A549 (cell line): ENCODE measurements at regions not wholly inside any gene's neighbourhood (a gene's known extent, or its start where the extent isn't known, plus 50 kb on each side); places are given as distances from the start of the nearest gene placed in this dataset.
"Not testable (repeated sequence)": the region's sequence is repeated elsewhere in the genome, so short reads cannot be mapped to it uniquely, and the experiment has no call there.

ENCODE experiments used
- ATAC-seq, 2 experiments: fragments of 200-7000 bp in 1 of 2; fragments of >200 bp in 1 of 2; cut with Nextera tagmentation in 1 of 2; cut with Tn5 transposase in 1 of 2; 3 replicates each; pipeline versions ENCODE4 v1.8.0 to v1.9.1; 2018 to 2020; ENCODE audit warnings: mild to moderate bottlenecking in 1 of 2, moderate library complexity in 1 of 2
- CTCF ChIA-PET: fragments of 300-600 bp; sonication (Branson Sonifier 250); formaldehyde crosslinking; extraction: SDS; loops from one replicate; lab custom pipeline; 2021; ENCODE audit warnings: antibody characterized with exemption, inconsistent platforms; lab: Yijun Ruan, JAX
- POLR2A ChIA-PET: fragments of 350-600 bp; formaldehyde crosslinking; extraction: SDS; loops from one replicate; lab custom pipeline; 2021; ENCODE audit warnings: antibody characterized with exemption, inconsistent platforms; lab: Yijun Ruan, JAX
- DNase-seq, 2 experiments: peaks; one replicate each; pipeline versions ENCODE4 v3.0.0 to v3.0.0-alpha.2; 2011 to 2016; ENCODE audit warnings: low read depth in 1 of 2, low spot score in 1 of 2
- FAIRE-seq: peaks from 2 replicates; lab custom pipeline; 2011; peaks lifted over from hg19 to GRCh38; lab: Jason Lieb, UNC
- H3K27ac ChIP-seq, 2 experiments: fragments of >200 bp; sonication (Bioruptor Twin); formaldehyde crosslinking; 3 replicates each; pipeline ENCODE4 v1.5.1; 2016 to 2017
- H3K4me1 ChIP-seq: fragments of >200 bp; sonication (Bioruptor Twin); formaldehyde crosslinking; 3 replicates; pipeline ENCODE4 v1.6.1; 2016
- H3K4me2 ChIP-seq: fragments of >200 bp; sonication (Bioruptor Twin); formaldehyde crosslinking; 3 replicates; pipeline ENCODE4 v1.6.1; 2016
- H3K4me3 ChIP-seq: fragments of >200 bp; sonication (Bioruptor Twin); formaldehyde crosslinking; 3 replicates; pipeline ENCODE4 v1.5.1; 2016
- H3K9me3 ChIP-seq: fragments of >200 bp; sonication (Bioruptor Twin); formaldehyde crosslinking; 3 replicates; pipeline ENCODE4 v1.6.1; 2016
- BHLHE40 ChIP-seq: IDR thresholded peaks from 2 replicates; pipeline ENCODE4 v1.6.1; 2012; ENCODE audit warnings: low read depth, low read length, inconsistent platforms
- CBX8 ChIP-seq: fragments of 200-600 bp; sonication (generic); IDR thresholded peaks from 2 replicates; pipeline ENCODE4 v1.6.1; 2016
- CEBPB ChIP-seq, 2 experiments: fragments of >200 bp in 1 of 2; sonication (Bioruptor Twin) in 1 of 2; formaldehyde crosslinking in 1 of 2; IDR thresholded peaks; 2 replicates each; pipeline ENCODE4 v1.6.1; 2012 to 2016
- CHD4 ChIP-seq: fragments of 200-600 bp; sonication (generic); IDR thresholded peaks from 2 replicates; pipeline ENCODE4 v1.6.1; 2016; ENCODE audit warnings: antibody characterized with exemption, mild to moderate bottlenecking, borderline replicate concordance
- EHMT2 ChIP-seq: fragments of 200-600 bp; sonication (generic); IDR thresholded peaks from 2 replicates; pipeline ENCODE4 v1.6.1; 2016; ENCODE audit warnings: antibody characterized with exemption, low read depth, mild to moderate bottlenecking, moderate library complexity
- EP300 ChIP-seq, 2 experiments: fragments of >200 bp; sonication (Bioruptor Twin); formaldehyde crosslinking; IDR thresholded peaks; 2 replicates in 1 of 2; 3 replicates in 1 of 2; pipeline ENCODE4 v1.6.1; 2016 to 2017
- ESRRA ChIP-seq: fragments of 150-350 bp; IDR thresholded peaks from 2 replicates; pipeline ENCODE4 v1.6.1; 2014; ENCODE audit warnings: mild to moderate bottlenecking, low read length, borderline replicate concordance
- FOSB ChIP-seq: fragments of 250-450 bp; sonication (Bioruptor Pico); IDR thresholded peaks from 2 replicates; pipeline ENCODE4 v1.5.0; 2020; ENCODE audit warnings: mild to moderate bottlenecking, moderate library complexity
- FOSL2 ChIP-seq, 2 experiments: fragments of 450-650 bp in 1 of 2; fragments of >200 bp in 1 of 2; sonication (Bioruptor Twin) in 1 of 2; formaldehyde crosslinking; IDR thresholded peaks; 2 replicates each; pipeline versions ENCODE4 v1.5.0 to v1.6.1; 2016 to 2020; ENCODE audit warnings: mild to moderate bottlenecking in 1 of 2, moderate library complexity in 1 of 2
- FOXS1 ChIP-seq: fragments of 250-450 bp; sonication (Bioruptor Pico); IDR thresholded peaks from 2 replicates; pipeline ENCODE4 v1.5.0; 2020; ENCODE audit warnings: mild to moderate bottlenecking, moderate library complexity
- HDAC2 ChIP-seq: fragments of 200-600 bp; sonication (generic); IDR thresholded peaks from 2 replicates; pipeline ENCODE4 v1.6.1; 2016
- HOXB13 ChIP-seq: fragments of 250-450 bp; sonication (Bioruptor Pico); IDR thresholded peaks from 2 replicates; pipeline ENCODE4 v1.5.0; 2020; ENCODE audit warnings: low read depth, mild to moderate bottlenecking, moderate library complexity
- HOXB5 ChIP-seq: fragments of 250-450 bp; sonication (Bioruptor Pico); IDR thresholded peaks from 2 replicates; pipeline ENCODE4 v1.5.0; 2020; ENCODE audit warnings: mild to moderate bottlenecking, moderate library complexity
- KDM1A ChIP-seq: fragments of 200-600 bp; sonication (generic); IDR thresholded peaks from 2 replicates; pipeline ENCODE4 v1.6.1; 2016; ENCODE audit warnings: low read depth, mild to moderate bottlenecking
- KDM5A ChIP-seq: fragments of 200-600 bp; sonication (generic); IDR thresholded peaks from 2 replicates; pipeline ENCODE4 v1.6.1; 2016; ENCODE audit warnings: antibody characterized with exemption, mild to moderate bottlenecking
- MYC ChIP-seq: IDR thresholded peaks from 2 replicates; pipeline ENCODE4 v1.6.1; 2012; ENCODE audit warnings: mild to moderate bottlenecking, inconsistent platforms, low read length, improper control_type of control experiment, borderline replicate concordance
- NR3C1 ChIP-seq: fragments of >200 bp; sonication (Bioruptor Twin); formaldehyde crosslinking; IDR thresholded peaks from 3 replicates; pipeline ENCODE4 v1.6.1; 2017
- POLR2A ChIP-seq: IDR thresholded peaks from 2 replicates; pipeline ENCODE4 v1.6.1; 2012; ENCODE audit warnings: mild to moderate bottlenecking, low read length
- POLR2AphosphoS2 ChIP-seq: conservative IDR thresholded peaks from 2 replicates; pipeline ENCODE4 v1.6.1; 2012; ENCODE audit warnings: low read length, improper control_type of control experiment, inconsistent platforms
- RFX5 ChIP-seq: fragments of 450-650 bp; IDR thresholded peaks from 2 replicates; pipeline ENCODE4 v1.7.1; 2014; ENCODE audit warnings: antibody characterized with exemption, mild to moderate bottlenecking, moderate library complexity
- SREBF2 ChIP-seq: fragments of 450-650 bp; IDR thresholded peaks from 2 replicates; pipeline ENCODE4 v1.6.1; 2014; ENCODE audit warnings: mild to moderate bottlenecking, moderate library complexity
- ZNF302 ChIP-seq: fragments of 250-450 bp; sonication (Bioruptor Pico); IDR thresholded peaks from 2 replicates; pipeline ENCODE4 v1.9.0; 2021; ENCODE audit warnings: inconsistent platforms, mild to moderate bottlenecking, moderate library complexity
- ZSCAN20 ChIP-seq: fragments of 250-450 bp; sonication (Bioruptor Pico); IDR thresholded peaks from 2 replicates; pipeline ENCODE4 v1.8.0; 2022; ENCODE audit warnings: mild to moderate bottlenecking, moderate library complexity
- WGBS: methylation state at CpG from one replicate; pipeline ENCODE4 v1.1.6; 2017; ENCODE audit errors: missing lambda C conversion rate; 5-methylcytosine and 5-hydroxymethylcytosine counted together
- TF ChIP-seq, protein P1 (sequence below): fragments of >200 bp; sonication (Bioruptor Twin); formaldehyde crosslinking; IDR thresholded peaks from 3 replicates; pipeline ENCODE4 v1.6.1; 2016
- TF ChIP-seq, protein P2 (sequence below): fragments of 450-650 bp; IDR thresholded peaks from 2 replicates; pipeline ENCODE4 v1.6.1; 2014; ENCODE audit warnings: antibody characterized with exemption
- TF ChIP-seq, protein P3 (sequence below): fragments of 250-450 bp; sonication (Bioruptor Pico); IDR thresholded peaks from 2 replicates; pipeline ENCODE4 v1.5.0; 2020; ENCODE audit warnings: low read depth, mild to moderate bottlenecking, moderate library complexity
- TF ChIP-seq, protein P4 (sequence below): fragments of 200-600 bp; sonication (generic); IDR thresholded peaks from 2 replicates; pipeline ENCODE4 v1.6.1; 2016; ENCODE audit warnings: antibody characterized with exemption, mild to moderate bottlenecking, moderate library complexity

DNA sequence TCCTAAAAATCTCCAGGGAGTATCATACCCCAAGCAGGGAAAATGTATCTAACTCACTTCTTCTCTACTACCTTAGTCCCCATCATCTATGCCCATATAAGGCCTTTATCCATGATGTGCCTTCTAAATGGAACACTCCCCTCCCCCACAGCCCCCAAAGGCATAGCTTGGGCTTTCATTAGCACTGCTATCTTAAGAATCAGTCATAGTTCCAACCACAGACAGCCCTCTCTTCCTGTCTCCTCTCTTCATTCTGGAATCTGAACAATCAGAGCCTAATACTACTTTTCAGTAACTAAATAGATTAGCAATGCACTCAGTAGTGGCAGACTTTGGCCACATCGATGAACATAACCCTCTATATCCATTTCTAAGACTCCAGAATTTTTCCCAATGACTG, 313.2 kb upstream of the DKK2 start:
- no peak overlapping the region for H3K27ac ChIP-seq
- no peak for ATAC-seq
- no peaks in the 10 kb centered on the region for H3K9me3 ChIP-seq
- DNase-seq = no peak
- no peaks in the 10 kb centered on the region for H3K4me1 ChIP-seq
- H3K4me3 ChIP-seq = no peak overlapping the region
- H3K4me2 ChIP-seq = no peak overlapping the region
- FAIRE-seq = no peak
- ChIA-PET POLR2A (no interaction called here), CTCF (no interaction called here)
- WGBS = 0% methylated on average over 1 of the region's 1 CpG
- TF ChIP-seq ZNF302 (no peak), KDM5A (no peak), CEBPB (IDR thresholded peaks at IDR 0.05) (no peak), POLR2A (no peak)

DNA sequence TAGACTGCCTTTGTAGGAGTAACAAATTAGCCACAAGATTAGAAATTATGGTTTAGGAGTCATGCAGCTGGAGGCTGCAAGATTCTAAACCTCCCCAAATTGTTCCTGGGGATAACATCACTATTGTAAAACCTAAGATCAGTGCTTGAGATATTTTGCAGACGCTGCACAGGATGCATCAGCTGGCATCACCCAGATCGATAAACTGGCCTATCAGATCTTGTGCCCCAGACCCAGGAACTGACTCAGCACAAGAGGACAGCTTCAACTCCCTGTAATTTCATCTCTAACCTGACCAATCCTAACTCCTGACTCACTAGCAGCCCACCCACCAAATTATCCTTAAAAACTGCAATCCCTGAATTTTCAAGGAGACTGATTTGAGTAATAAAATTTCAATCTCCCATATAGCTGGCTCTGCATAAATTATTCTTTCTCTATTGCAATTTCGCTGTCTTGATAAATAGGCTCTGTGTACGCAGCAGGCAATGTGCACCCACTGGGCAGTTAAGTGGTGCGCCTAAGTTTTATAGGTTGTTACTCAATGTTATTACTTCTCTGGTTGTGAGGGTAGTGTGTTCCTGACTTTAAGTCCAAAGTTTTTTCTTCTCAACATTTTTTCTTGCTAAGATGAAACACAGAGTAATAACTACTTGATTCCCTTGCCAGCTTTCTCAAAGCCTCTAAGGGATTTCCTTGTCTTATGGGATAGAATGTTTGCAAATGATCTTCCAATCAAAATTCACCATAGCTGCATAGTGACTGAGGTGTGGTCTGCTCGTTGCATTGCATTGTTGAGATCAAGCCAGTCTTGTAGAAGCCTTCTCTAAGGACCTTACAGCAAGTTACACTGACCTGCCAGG, 312.3 kb upstream of the DKK2 start:
- TF ChIP-seq CHD4 = no peak
- TF ChIP-seq KDM5A = no peak
- no peak for TF ChIP-seq KDM1A
- TF ChIP-seq POLR2AphosphoS2 = no peak
- TF ChIP-seq, protein P1, sequence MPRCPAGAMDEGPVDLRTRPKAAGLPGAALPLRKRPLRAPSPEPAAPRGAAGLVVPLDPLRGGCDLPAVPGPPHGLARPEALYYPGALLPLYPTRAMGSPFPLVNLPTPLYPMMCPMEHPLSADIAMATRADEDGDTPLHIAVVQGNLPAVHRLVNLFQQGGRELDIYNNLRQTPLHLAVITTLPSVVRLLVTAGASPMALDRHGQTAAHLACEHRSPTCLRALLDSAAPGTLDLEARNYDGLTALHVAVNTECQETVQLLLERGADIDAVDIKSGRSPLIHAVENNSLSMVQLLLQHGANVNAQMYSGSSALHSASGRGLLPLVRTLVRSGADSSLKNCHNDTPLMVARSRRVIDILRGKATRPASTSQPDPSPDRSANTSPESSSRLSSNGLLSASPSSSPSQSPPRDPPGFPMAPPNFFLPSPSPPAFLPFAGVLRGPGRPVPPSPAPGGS = no peak
- no peak for TF ChIP-seq BHLHE40
- TF ChIP-seq FOSL2 (IDR thresholded peaks at IDR 0.05) = no peak
- no peak for TF ChIP-seq FOSL2 (CRISPR knock-in tag; IDR thresholded peaks at IDR 0.05)
- FAIRE-seq (no peak), DNase-seq (no peak), ATAC-seq (no peak)
- Histone ChIP-seq H3K27ac (no peak overlapping the region), H3K4me3 (no peak overlapping the region), H3K9me3 (no peaks in the 10 kb centered on the region), H3K4me2 (no peak overlapping the region), H3K4me1 (no peaks in the 10 kb centered on the region)
- POLR2A ChIA-PET = no interaction called here
- CTCF ChIA-PET = no interaction called here
- 29% methylated on average over 6 of the region's 6 CpGs for WGBS

DNA sequence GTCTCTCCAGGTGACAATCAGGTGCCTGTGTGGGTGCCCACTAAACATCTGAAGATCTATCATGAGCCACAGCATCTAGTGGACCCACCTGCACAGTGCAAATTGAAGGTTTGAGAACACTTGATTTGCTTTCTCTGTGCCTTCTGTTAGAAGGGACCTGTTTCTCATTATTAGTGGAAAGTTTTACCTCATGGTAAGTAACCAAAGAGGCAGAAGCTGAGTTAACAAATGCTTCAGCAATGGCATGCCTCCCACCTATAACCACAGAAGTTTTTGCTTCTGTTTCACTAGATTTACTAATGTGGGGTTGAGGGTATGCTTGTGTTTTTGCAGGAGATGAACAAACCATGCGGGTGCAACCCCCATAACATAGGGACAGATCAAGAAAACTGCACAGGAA, 297.4 kb upstream of the DKK2 start:
- H3K4me2 ChIP-seq = no peak overlapping the region
- TF ChIP-seq ZNF302 = no peak
- TF ChIP-seq, protein P2, sequence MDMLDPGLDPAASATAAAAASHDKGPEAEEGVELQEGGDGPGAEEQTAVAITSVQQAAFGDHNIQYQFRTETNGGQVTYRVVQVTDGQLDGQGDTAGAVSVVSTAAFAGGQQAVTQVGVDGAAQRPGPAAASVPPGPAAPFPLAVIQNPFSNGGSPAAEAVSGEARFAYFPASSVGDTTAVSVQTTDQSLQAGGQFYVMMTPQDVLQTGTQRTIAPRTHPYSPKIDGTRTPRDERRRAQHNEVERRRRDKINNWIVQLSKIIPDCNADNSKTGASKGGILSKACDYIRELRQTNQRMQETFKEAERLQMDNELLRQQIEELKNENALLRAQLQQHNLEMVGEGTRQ = no peak
- no peak for TF ChIP-seq CBX8
- no peak for TF ChIP-seq HOXB5 (CRISPR knock-in tag)
- no peak for TF ChIP-seq EP300 (IDR thresholded peaks at IDR 0.05)
- TF ChIP-seq MYC = no peak
- no peak for TF ChIP-seq ESRRA
- TF ChIP-seq FOSB (CRISPR knock-in tag) = no peak
- TF ChIP-seq ZSCAN20 (CRISPR knock-in tag) = no peak
- TF ChIP-seq HDAC2 = no peak
- no peak for TF ChIP-seq EHMT2
- TF ChIP-seq SREBF2 = no peak
- no peak for TF ChIP-seq CEBPB (IDR thresholded peaks at IDR 0.05)
- TF ChIP-seq, protein P3, sequence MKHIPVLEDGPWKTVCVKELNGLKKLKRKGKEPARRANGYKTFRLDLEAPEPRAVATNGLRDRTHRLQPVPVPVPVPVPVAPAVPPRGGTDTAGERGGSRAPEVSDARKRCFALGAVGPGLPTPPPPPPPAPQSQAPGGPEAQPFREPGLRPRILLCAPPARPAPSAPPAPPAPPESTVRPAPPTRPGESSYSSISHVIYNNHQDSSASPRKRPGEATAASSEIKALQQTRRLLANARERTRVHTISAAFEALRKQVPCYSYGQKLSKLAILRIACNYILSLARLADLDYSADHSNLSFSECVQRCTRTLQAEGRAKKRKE = no peak
- TF ChIP-seq, protein P4, sequence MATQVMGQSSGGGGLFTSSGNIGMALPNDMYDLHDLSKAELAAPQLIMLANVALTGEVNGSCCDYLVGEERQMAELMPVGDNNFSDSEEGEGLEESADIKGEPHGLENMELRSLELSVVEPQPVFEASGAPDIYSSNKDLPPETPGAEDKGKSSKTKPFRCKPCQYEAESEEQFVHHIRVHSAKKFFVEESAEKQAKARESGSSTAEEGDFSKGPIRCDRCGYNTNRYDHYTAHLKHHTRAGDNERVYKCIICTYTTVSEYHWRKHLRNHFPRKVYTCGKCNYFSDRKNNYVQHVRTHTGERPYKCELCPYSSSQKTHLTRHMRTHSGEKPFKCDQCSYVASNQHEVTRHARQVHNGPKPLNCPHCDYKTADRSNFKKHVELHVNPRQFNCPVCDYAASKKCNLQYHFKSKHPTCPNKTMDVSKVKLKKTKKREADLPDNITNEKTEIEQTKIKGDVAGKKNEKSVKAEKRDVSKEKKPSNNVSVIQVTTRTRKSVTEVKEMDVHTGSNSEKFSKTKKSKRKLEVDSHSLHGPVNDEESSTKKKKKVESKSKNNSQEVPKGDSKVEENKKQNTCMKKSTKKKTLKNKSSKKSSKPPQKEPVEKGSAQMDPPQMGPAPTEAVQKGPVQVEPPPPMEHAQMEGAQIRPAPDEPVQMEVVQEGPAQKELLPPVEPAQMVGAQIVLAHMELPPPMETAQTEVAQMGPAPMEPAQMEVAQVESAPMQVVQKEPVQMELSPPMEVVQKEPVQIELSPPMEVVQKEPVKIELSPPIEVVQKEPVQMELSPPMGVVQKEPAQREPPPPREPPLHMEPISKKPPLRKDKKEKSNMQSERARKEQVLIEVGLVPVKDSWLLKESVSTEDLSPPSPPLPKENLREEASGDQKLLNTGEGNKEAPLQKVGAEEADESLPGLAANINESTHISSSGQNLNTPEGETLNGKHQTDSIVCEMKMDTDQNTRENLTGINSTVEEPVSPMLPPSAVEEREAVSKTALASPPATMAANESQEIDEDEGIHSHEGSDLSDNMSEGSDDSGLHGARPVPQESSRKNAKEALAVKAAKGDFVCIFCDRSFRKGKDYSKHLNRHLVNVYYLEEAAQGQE = no peak
- no peak for TF ChIP-seq HOXB13 (CRISPR knock-in tag)
- no peak for TF ChIP-seq NR3C1
- TF ChIP-seq KDM1A = no peak
- TF ChIP-seq RFX5 = no peak
- TF ChIP-seq FOXS1 = no peak
- WGBS = 40% methylated on average over 1 of the region's 1 CpG
- H3K4me3 ChIP-seq = no peak overlapping the region
- DNase-seq (no peak), FAIRE-seq (no peak), ATAC-seq (no peak)
- H3K27ac ChIP-seq = no peak overlapping the region
- no peaks in the 10 kb centered on the region for H3K4me1 ChIP-seq
- CTCF ChIA-PET = no interaction called here
- no peaks in the 10 kb centered on the region for H3K9me3 ChIP-seq
- POLR2A ChIA-PET = no interaction called here

DNA sequence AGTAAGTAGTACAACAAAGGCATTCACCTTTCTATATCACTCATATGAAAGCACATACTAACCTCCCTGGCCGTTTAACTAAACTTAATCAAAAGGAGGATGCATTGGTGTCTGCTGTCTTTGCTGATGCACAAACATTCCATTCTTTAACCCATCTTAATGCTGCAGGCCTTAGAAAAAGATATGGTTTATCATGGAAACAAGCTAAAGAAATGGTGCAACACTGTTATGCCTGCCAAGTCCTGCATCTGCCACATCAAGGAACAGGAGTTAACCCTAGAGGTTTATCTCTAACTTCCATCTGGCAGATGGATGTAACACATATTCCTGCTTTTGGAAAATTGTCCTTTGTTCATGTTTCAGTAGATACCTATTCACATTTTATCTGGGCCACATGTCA, 296.5 kb upstream of the DKK2 start:
- CTCF ChIA-PET, H3K9me3 ChIP-seq, ATAC-seq, H3K4me2 ChIP-seq, H3K27ac ChIP-seq, H3K4me3 ChIP-seq, H3K4me1 ChIP-seq, FAIRE-seq, POLR2A ChIA-PET, DNase-seq: not testable (repeated sequence)
- 4% methylated on average over 1 of the region's 1 CpG for WGBS
